ENCODE measurements at regions not wholly inside any gene's neighbourhood (a gene's known extent, or its start where the extent isn't known, plus 50 kb on each side); places are given as distances from the start of the nearest gene placed in this dataset.
"Not testable (repeated sequence)": the region's sequence is repeated elsewhere in the genome, so short reads cannot be mapped to it uniquely, and the experiment has no call there.

DNA sequence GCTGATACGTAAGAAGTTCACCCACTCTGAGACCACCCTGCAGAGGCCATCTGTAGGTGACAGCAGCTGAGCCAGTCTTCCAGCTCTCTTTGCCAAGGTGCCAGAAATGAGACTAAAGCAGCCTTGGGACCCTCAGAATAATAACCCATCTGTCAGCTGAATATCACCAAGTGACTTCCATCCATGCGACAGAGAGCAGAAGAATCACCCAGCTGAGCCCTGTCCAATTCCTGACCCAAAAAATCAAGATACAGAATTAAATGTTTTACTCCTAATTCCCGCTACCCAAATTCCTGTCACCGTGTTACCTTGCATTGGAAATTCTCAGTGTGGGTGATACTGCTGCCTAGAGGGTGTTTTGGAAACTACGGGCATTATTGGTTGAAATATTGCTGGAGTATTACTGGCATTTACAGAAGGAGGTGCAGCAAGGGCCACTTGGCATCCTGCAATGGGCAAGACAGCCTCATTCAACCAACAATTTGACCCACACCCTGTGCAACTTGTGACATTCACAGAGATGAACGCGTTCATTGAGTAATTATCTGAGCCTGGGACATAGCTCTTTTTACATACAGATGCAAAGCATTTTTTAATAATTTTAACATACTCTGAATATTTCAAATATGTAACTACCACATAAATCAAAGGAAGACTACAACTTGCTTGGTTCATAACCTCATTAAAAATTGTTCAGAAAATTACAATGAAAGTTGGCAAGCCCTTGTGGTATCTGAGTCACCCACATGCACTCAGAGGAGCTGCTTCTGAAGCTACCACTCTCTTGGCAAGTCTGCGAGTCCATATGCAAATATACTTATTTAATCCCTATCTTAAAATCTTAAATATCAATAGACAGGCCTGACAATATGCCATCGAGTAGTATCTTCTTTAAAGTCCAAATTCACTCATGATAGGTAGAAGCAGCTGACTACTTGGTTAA is 126.6 kb downstream of the C16orf95 start:
- peak; percentile 45 for DNase-seq

DNA sequence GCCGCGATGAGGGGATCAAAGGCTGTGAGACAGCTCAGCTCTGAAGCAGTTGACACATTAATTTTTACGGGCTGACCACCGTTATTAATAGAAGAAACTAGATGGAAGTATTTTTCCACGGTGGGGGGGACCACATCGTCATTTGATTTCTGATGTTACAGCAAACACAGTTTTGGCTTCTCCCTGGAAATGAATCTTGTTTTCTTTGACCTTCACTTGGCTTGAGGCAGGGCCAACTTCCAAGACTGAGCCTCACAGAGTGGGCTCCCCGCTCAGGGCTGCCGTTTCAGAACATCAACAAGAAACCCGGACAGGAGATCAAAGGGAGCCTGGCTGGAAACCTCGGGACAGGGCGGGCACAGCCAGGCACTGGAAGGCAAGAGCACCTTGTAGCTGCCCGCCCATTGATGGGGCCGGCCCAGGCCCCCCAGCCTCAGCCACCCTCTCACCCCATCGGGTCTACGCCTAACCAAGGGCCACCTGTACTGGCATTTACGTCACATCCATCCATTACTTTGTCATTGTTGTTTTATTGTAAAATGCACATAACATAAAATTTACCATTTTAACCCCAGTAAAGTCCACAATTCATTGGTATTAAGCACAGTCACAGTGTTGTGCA is 124.6 kb downstream of the C16orf95 start:
- DNase-seq, result no peak

DNA sequence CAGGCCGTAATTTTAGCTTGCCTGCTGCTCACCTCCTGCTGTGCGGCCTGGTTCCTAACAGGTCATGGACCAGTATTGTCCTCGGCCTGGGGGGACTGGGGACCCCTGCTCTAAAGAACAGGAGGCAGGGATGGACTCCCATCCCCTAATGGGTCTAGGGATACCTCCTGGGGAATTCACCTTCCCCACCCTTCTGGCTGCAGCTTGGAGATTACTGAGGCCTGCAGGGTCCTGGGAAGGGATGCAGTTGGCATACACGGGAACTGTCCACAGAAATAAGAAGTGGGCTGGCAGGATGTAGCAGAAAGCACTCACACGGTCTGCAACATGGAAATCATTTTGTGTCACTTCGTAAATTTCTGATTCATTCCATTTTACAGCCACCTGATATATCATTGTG is 123.0 kb downstream of the C16orf95 start:
- DNase-seq, result no peak

DNA sequence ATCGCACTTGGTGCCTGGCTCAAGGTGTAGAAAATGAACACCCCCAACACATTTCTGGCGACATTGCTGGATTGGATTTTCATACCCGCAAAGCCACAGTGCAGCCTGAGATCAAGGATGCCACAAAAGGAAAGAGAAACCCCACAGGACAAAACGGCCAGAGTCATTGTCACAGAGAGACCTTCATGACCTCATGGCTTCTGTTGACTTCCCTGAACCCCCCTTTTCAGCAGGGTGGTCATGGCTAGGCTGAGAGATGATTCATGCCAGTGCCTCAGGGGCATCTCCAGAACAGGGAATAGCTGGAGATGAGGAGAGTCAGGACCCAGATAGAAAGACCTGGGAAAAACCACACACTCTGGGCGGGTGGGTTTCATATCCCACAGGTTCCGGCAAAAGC is 122.0 kb downstream of the C16orf95 start:
- no peak for DNase-seq

DNA sequence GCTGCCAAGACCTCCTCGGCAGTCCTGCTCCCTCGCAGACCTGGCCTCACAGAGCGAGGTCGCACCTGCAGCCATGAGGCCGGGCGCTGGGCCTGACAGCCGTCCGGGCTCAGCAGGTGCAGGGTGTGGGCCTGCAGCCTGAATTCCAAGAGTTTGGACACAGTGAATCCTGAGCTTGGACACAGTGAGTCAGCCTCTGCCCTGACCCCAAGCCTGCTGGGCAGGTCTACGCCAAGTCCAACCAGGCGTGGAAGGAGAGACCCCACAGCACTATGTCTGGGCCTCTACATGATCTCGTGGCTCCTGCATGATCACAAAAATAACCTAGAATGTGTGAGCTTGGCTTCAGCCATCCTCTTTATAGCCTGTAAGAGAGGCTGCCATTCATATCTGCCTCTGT is 121.0 kb downstream of the C16orf95 start:
- no peak for DNase-seq

DNA sequence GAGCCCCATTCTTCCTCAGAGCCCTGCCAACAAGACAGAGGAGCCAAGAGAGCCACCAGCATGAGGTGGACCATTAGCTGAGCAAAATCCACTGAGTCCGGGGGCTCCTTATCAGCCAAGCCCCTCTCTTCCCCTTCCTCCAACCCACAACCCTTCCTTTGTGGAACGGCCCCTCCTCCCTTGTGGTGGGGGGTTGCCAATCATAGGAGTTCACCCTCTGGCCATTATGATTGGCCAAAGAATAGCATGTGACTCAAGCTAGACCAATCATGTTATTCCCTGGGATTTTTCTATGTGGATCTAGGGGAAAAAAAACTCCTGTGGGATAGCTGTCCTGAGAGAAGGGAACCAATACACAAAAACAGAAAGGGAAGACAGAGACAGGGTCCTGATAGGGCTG is 120.5 kb downstream of the C16orf95 start:
- no peak for DNase-seq

DNA sequence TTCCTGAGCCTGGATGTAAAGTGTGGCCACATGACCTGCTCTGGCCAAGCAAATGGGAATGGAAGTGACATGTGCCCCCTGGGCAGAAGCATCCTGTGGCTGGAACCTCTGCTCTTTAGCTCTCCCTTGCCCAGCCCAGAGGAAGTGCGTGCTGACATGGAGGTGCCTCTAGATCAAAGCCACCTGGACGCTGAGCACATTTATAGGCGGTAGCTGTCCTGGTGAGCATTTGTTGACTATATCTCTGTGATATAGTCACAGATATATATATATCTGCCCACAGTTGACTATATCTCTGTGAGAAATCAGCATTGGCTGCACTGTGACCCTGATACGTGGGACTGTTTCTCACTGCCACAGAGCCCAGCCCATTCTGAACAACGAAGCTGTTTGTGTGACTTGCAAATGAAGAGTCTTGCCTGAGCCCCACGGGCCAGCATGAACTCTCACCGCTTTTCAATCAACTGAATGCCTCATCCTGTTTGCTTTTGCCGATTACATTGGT is 118.8 kb downstream of the C16orf95 start:
- DNase-seq, result peak; percentile 13

DNA sequence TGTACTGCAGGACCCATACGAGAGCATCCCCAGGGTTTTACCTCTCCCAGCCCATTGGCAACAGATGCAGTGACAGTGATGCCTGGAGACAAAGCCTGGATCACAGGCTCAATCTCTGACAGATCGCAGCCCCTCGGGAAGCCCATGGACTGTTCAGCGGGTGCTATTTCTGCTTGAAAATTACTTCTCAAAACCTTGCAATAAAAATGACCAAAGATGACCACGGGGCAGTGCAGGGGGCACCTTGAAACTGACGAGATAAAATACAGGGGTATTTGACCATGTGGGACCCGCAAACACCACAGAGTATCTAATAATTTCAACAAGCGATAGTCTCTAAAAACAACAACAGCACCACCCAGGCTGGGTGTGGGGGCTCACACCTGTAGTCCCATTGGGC is 118.3 kb downstream of the C16orf95 start:
- DNase-seq, result no peak

DNA sequence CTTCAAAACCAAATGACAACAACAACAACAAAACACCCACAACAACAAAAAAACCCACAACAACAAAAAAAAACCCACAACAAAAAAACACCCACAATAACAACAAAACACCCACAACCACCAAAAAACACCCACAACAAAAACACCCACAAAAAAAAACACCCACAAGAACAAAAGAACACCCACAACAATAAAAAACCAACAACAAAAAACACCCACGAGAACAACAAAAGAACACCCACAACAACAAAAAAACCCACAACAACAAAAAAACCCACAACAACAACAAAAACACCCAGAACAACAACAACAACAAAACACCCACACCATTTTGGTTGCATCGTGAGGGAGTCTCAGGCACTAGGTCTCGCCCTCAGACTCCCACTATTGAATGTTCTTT is 117.8 kb downstream of the C16orf95 start:
- DNase-seq, result no peak

DNA sequence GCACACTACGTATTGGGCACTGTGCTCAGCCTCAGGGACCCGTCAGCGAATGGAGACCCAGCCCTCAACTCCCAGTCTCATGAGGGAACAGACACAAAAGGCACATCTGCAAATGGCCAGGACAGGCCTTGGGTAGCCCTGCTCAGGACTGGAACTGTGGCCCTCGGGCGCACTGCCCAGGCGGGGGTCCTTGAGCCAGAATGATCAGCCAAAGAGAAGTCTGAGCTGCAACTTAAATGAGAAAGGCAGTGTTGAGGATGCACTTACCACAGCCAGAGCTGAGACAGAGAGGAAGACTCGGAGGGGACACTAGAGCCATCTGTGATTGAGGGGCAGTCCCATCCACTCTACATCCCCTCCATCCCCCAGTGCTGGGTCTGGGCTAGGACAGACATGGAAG is 117.3 kb downstream of the C16orf95 start:
- DNase-seq, result no peak

DNA sequence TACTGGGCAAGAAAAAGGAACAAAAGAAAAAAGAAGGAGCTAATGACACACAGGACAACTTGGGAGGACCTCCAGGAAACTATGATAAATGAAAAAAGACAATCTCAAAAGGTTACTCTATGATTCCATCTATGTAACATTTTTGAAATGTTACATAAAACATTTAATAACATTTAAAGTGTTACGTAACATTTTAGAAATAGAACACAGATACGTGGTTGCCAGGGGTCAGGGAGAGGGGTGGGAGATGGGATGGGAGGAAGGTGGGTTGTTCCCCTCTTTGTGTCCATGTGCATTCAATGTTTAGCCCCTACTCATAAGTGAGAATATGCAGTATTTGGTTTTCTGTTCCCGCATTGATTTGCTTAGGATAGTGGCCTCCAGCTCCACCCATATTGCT is 116.6 kb downstream of the C16orf95 start:
- no peak for DNase-seq

DNA sequence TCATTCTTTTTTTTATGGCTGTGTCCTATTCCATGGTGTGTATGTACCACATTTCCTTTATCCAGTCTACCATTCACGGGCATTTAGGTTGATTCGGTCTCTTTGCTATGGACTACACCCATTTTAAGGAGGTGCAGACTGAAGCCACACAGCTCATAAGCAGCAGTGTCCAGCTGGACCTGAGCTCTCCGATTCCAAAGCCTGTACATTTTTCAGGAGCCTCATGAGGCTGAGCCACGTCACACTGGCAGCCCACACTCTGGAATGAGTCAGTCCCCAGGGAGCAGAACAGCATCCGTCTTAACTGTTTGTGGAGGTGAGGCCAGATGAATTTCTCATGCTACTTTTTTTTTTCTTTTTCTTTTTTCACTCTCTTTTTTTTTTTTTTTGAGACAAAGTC is 116.1 kb downstream of the C16orf95 start:
- peak; percentile 100 for DNase-seq

DNA sequence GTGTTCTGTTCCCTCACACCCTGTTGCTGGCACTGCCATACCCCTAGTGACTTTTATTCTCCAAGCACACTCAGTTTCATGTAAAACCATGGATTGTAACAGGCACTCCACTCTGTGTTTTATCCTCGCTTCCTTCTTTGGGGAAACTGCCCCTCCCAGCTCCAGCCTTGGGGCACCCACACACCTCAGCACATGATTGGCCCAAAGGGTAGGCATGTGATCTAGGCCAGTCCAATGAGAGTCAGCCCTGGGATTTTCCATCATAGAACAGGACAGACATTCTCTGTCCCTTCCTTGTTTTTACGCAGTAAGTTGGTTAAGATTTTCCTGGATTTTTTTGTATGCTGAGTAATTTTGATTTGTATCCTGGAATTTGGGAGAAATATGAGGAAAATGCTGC is 115.4 kb downstream of the C16orf95 start:
- peak; percentile 53 for DNase-seq

DNA sequence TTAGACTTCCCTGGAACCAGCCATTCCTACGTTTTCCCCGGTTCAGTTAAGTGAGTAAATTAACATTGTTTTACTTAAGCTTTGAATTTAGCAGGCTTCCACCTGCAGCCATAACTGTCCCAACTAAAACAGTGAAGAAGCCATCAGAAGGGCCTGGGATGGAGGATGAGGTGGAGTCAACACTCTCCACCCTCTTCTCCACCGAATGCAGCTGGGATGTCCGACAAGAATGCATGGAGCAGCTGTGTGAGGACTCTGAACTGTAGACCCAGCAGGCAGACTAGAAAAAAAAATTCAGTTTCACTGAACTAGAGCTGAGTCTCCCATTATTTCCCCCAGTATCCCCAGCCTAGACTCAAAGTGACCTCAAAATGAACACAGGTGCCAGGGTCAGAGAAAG is 114.8 kb downstream of the C16orf95 start:
- DNase-seq, result peak; percentile 82

DNA sequence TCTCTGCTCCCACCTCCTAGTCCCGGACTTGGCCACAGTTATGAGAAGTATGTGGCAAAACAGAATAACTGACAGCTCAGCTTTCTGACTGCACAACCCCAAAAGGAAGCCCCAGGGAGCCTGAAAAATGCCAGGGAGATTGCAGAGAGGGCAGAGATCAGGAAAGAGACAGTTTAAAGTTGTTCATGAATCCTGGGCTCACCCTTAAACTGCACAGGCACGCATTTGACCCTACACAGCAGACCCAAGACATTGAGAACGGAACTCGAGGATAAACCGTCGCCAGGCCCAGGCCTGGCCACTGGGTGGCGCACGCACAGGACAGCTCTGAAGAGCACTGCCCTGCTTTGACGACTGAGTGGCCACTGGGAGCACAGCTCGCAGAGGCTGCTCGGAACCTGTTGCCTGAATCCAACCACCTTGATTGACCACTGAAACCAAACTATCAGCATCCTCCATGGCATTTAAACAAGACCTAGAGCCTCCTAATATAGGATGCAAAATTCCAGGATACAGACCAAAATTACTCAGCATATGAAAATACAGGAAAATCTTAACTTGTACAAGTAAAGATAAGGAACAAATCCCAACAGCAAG is 114.0 kb downstream of the C16orf95 start:
- peak; percentile 97 for DNase-seq

DNA sequence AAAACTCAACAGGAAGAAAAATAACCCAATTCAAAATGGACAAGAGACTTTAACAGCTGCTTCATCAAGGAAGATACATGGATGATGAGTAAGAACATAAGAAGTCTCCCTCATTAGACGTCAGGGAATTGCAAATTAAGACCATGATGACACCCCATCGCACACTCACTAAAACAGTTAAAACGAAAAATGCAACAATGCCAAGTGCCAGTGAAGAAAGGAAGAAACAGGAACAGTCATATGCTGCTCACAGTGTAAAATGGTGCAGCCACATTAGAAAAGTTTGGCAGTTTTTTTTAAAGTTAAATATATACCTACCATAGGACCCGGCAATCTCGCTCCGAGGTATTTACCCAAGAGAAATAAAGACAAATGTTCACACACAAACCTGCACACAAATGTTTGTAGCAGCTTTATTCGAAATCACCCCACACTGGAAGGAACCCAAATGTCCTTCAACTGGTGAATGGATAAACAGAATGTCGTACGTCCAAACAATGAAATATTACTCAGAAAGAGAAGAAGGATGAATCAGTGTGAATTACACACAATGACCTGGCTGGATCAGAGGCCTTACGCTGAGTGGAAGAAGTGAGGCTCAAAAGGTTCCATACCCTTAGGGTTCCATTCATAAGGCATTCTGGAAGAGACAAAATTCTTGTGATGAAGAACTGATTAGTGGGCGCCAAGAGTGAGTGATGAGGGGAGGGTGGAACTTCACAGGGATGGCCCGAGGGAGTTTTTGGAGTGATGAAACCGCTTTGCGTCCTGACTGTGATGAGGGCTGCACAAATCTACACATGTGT is 110.3 kb downstream of the C16orf95 start:
- DNase-seq, result peak; percentile 69

DNA sequence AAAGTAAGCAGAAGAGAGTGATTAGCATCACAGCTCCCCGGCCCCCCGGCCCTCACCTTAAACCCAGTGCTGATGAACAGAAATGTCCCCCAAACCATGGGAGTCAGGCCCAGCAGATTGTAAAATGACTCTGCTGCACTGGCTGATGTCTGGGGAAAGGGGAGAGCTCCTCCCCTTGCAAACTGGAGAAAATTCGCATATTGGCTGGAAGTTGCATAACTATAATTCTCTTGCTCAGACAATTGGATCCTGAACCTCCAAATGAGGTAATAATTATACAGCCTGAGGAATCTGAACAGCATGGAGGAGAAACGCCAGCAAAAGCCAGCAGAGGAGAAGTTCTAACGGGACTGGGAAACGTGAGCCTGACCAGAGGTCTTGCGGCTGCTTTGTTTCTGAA is 109.7 kb downstream of the C16orf95 start:
- peak; percentile 90 for DNase-seq

DNA sequence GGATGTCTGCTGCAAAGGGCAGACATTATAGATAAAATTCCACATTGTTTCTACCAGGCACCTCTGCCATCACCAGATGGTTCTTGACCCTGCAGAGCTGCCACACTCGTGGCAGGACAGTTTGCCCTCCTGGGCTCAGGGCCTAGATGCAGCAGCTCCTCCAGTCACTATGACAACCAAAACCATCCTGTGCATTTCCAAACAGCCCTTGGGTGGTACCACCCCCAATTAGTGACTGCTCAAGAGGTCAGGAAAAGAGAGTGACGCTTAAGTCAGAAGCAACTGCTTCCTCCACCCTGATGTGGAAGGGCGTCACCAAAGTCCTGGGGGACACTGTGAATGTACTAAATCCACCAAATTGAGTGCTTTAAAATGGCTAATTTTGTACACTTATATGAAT is 109.2 kb downstream of the C16orf95 start:
- DNase-seq, result peak; percentile 37

DNA sequence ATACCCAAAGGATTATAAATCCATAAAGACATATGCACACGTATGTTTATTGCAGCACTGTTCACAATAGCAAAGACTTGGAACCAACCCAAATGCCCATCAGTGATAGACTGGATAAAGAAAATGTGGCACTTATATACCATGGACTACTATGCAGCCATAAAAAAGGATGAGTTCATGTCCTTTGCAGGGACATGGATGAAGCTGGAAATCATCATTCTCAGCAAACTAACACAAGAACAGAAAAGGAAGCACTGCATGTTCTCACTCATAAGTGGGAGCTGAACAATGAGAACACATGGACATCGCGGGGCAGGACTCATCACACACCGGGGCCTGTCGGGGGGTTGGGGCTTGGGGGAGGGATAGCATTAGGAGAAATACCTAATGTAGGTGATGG is 108.2 kb downstream of the C16orf95 start:
- DNase-seq, result not testable (repeated sequence)

DNA sequence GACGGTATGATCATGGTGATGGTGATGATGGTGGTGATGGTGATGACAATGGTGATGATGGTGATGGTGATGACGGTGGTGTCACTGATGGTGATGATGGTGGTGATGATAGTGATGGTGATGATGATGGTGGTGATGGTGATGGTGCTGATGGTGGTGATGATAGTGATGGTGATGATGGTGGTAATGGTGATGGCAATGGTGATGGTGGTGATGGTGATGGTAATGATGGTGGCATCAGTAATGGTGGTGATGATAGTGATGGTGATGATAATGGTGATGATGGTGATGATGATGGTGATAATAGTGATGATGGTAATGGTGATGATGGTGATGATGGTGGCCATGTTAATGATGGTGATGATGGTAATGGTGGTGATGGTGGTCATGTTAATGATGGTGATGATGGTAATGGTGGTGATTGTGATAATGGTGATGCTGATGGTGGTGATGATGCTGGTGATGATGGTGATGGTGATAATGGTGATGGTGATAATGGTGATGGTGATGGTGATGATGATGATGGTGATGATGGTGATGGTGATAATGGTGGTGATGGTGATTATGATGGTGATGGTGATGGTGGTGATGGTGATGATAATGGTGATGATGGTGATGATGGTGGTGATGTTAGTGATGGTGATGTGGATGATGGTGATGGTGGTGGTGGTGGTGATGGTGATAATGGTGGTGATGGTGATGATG is 107.2 kb downstream of the C16orf95 start:
- DNase-seq, result no peak

DNA sequence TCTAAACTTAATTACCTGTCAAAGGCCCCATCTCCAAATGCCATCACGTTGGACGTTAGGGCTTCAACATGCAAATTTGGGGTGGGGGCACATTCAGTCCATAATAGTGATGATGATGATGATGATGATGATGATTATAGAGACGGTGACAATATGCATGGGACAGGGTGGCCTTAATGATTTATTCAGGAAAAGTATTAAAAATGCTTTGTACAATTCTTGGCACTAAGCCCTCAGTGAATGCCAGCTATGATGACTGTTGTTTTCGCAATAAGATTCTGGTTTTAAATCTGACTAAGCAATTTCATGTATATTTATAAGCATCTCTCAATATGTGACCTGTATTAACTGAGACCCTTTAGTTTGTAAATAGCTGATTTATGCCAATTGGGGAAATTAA is 106.3 kb downstream of the C16orf95 start:
- peak; percentile 75 for DNase-seq

DNA sequence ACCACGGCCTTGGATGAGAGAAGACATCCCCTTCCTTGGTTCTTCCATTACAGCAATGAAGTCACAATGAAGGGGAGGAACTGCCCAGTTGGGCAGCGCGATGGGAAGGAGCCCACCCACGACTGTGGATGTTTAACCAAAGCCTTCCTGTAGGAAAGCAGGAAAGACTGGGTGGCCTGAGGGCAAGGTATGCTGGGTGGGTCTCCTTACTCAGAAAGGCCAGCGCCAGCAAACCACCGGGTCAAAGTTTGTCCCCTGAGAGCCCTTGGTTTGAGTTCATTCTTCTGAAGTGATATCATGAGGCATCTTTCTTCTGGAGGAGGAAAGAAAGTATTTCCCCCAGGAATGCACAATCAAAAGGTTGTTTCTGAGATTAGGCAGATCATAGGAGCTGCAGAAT is 105.2 kb downstream of the C16orf95 start:
- DNase-seq, result peak; percentile 86

Data from fibroblast of skin of scalp (primary cell).